GM23338 (cell line): ENCODE measurements at regions not wholly inside any gene's neighbourhood (a gene's known extent, or its start where the extent isn't known, plus 50 kb on each side); places are given as distances from the start of the nearest gene placed in this dataset.

Source experiments
- EZH2phosphoT487 ChIP-seq: fragments of 200-600 bp; sonication (generic); IDR thresholded peaks from one replicate; pipeline ENCODE4 v1.8.1; 2018; ENCODE audit warnings: antibody characterized with exemption; ENCODE audit not compliant: unreplicated experiment
- POLR2AphosphoS5 ChIP-seq: IDR thresholded peaks from 2 replicates; pipeline ENCODE4 v1.6.1; 2016; ENCODE audit warnings: antibody characterized with exemption, low read depth
- REST ChIP-seq: IDR thresholded peaks from one replicate; pipeline ENCODE4 v1.6.1; 2018; ENCODE audit warnings: antibody characterized with exemption; ENCODE audit not compliant: unreplicated experiment
- STAT1 ChIP-seq: IDR thresholded peaks from one replicate; pipeline ENCODE4 v1.6.1; 2016; ENCODE audit warnings: antibody characterized with exemption; ENCODE audit not compliant: unreplicated experiment
- ZNF331 ChIP-seq: fragments of 250-450 bp; sonication (Bioruptor Pico); IDR thresholded peaks from 2 replicates; pipeline ENCODE4 v1.5.0; 2020; ENCODE audit warnings: low read depth, mild to moderate bottlenecking, moderate library complexity
- ZNF462 ChIP-seq: fragments of 250-450 bp; sonication (Bioruptor Pico); IDR thresholded peaks from 2 replicates; pipeline ENCODE4 v1.5.0; 2020; ENCODE audit warnings: mild to moderate bottlenecking, moderate library complexity
- TF ChIP-seq, protein P1 (sequence below), 2 experiments: fragments of 200-600 bp in 1 of 2; sonication (generic) in 1 of 2; conservative IDR thresholded peaks; 2 replicates each; pipeline versions ENCODE4 v1.5.1 to v1.6.1; 2016 to 2017; ENCODE audit warnings: antibody characterized with exemption in 2 of 2, low read depth in 2 of 2, mild to moderate bottlenecking in 2 of 2, moderate library complexity in 1 of 2

- no peak for TF ChIP-seq ZNF462
- no peak for TF ChIP-seq POLR2AphosphoS5
- no peak for TF ChIP-seq REST
- TF ChIP-seq, protein P1, sequence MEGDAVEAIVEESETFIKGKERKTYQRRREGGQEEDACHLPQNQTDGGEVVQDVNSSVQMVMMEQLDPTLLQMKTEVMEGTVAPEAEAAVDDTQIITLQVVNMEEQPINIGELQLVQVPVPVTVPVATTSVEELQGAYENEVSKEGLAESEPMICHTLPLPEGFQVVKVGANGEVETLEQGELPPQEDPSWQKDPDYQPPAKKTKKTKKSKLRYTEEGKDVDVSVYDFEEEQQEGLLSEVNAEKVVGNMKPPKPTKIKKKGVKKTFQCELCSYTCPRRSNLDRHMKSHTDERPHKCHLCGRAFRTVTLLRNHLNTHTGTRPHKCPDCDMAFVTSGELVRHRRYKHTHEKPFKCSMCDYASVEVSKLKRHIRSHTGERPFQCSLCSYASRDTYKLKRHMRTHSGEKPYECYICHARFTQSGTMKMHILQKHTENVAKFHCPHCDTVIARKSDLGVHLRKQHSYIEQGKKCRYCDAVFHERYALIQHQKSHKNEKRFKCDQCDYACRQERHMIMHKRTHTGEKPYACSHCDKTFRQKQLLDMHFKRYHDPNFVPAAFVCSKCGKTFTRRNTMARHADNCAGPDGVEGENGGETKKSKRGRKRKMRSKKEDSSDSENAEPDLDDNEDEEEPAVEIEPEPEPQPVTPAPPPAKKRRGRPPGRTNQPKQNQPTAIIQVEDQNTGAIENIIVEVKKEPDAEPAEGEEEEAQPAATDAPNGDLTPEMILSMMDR (conservative IDR thresholded peaks at IDR 0.05; ENCODE audit: low read depth in 2 of 2) = no peak
- TF ChIP-seq ZNF331 (CRISPR knock-in tag) = no peak
- no peak for TF ChIP-seq STAT1
- no peak for TF ChIP-seq EZH2phosphoT487
Measured at GRCh38 chr5:56574778-56575177, 240.6 kb upstream of the MAP3K1 start (continued).
